Muscle layer of colon (tissue), 2 donors: ENCODE measurements at regions not wholly inside any gene's neighbourhood (a gene's known extent, or its start where the extent isn't known, plus 50 kb on each side); places are given as distances from the start of the nearest gene placed in this dataset.
A peak's percentile ranks its signal among the peaks of the same experiment; 100 is the strongest.
"Not testable (repeated sequence)": the region's sequence is repeated elsewhere in the genome, so short reads cannot be mapped to it uniquely, and the experiment has no call there.

Source experiments
- H3K27ac ChIP-seq: one replicate; pipeline ENCODE4 v1.7.0; 2013; ENCODE audit warnings: low read depth, mild to moderate bottlenecking, low read length, moderate library complexity
- H3K27me3 ChIP-seq, 2 donors: one replicate each; pipeline ENCODE4 v1.7.0; 2013; ENCODE audit warnings: low read length in 2 of 2, mild to moderate bottlenecking in 2 of 2; ENCODE audit not compliant: insufficient read depth in 2 of 2, control insufficient read depth in 1 of 2
- H3K36me3 ChIP-seq: one replicate; pipeline ENCODE4 v1.7.0; 2013; ENCODE audit warnings: mild to moderate bottlenecking, low read length; ENCODE audit not compliant: insufficient read depth
- H3K4me1 ChIP-seq: one replicate; pipeline ENCODE4 v1.7.0; 2013; ENCODE audit warnings: mild to moderate bottlenecking, low read length; ENCODE audit not compliant: insufficient read depth
- H3K4me3 ChIP-seq, 2 donors: one replicate each; pipeline ENCODE4 v1.7.0; 2013; ENCODE audit warnings: low read length in 2 of 2, low read depth in 1 of 2, mild to moderate bottlenecking in 1 of 2, moderate library complexity in 1 of 2
- H3K9ac ChIP-seq: one replicate; pipeline ENCODE4 v1.7.0; 2013; ENCODE audit warnings: low read length
- H3K9me3 ChIP-seq: one replicate; pipeline ENCODE4 v1.7.0; 2013; ENCODE audit warnings: mild to moderate bottlenecking, low read length
- donor health status: abdominal sarcoma.
- donor health status: Adenocarcinoma of cecum.

GRCh38 chr6:156687789-156688619 is 89.2 kb upstream of the ARID1B start:
- Histone ChIP-seq H3K27me3 (no peaks in the 10 kb centered on the region), H3K4me3 (peak overlapping the region; percentile 72 to 86), H3K27ac (peak overlapping the region; percentile 81), H3K9me3 (no peaks in the 10 kb centered on the region), H3K9ac (peak overlapping the region; percentile 63), H3K36me3 (no peaks in the 10 kb centered on the region), H3K4me1 (peaks cover 14% of the 10 kb centered on the region)

DNA sequence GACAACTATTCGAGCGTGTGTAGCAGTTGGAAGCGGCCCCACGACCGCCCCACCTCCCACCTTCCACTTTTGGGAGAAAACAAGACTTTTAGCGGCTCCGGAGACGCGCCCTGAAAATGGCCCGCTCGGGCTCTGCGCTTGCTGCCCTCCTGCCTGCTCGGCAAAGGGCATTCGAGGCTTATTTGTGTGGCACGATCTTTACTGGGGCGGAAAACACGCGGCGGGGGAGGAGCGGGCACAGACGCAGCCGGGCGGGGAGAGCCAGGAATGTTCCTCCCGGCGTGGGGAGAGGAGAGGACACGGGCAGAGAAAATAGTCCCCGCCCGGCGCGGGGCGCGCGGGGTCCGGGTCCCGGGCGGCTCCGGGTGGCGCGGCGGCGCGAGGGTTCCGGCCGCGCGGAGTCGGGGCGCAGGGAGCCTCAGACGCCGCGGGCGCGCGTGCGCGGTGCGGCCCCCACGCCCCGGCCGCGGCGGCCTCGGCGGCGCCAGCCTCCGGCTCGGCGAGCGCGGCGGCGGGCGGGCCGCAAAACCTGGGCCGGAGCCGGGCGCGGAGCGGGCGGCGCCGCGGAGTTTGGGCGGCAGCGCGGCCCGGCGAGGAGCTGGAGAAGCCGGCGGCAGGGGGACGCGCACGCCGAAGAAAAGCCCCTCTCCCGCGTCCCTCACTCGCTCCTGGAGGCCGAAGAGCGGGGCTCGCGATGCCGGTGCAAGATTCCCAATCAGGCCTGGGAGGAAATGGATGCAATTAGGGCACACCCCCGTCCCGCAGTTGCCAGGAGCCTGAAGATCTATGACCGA is 90.0 kb upstream of the ARID1B start:
- Histone ChIP-seq H3K9me3 (no peaks in the 10 kb centered on the region), H3K27me3 (no peaks in the 10 kb centered on the region), H3K27ac (peak overlapping the region; percentile 85), H3K36me3 (no peaks in the 10 kb centered on the region), H3K4me1 (peaks cover 14% of the 10 kb centered on the region), H3K9ac (peak overlapping the region; percentile 72), H3K4me3 (peak overlapping the region; percentile 78 to 86)

DNA sequence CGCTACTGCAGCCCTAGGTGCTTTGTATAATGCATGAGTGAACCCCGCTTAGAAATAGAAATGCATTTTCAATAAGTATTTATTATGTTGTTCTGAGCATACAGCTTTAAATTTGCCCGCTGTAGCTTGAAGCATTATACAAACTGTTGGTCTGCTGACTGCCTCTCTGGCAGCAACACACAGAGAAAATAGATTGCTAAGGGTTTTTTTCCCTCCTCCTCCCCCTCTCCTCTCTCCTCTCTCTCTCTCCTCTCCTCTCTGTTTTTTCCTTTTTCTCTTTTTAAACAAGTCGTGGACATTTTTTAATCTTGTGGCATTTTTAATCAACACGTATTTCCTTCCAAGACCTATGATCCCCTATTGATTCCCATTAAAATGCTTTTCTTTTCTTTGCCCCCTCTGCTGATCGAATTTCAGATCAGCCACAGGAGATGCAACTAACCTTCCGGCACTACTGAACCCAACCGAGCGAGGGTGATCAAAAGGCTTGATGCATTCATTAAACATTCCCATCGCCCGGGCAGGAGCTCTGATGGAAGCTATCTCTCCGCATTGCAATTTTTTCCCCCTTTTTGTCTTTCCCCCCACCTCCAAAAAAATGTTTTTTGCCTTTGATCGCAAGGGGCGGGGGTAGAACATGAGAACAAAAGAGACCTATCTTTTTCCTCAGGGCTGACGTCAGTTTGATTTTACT is 90.7 kb upstream of the ARID1B start:
- Histone ChIP-seq H3K27ac (peak overlapping the region; percentile 85), H3K27me3 (no peaks in the 10 kb centered on the region), H3K9me3 (no peaks in the 10 kb centered on the region), H3K36me3 (no peaks in the 10 kb centered on the region), H3K4me3 (peak overlapping the region; percentile 64 to 78), H3K9ac (peak overlapping the region; percentile 72), H3K4me1 (peaks cover 14% of the 10 kb centered on the region)

GRCh38 chr6:156685823-156686222 is 91.4 kb upstream of the ARID1B start:
- Histone ChIP-seq H3K36me3 (no peaks in the 10 kb centered on the region), H3K9ac (peak overlapping the region; percentile 72), H3K4me3 (peak overlapping the region in 1 of 2 donors; percentile 64), H3K27ac (peak overlapping the region; percentile 85), H3K9me3 (no peaks in the 10 kb centered on the region), H3K4me1 (peaks cover 14% of the 10 kb centered on the region), H3K27me3 (no peaks in the 10 kb centered on the region)

- no peaks in the 10 kb centered on the region for H3K9me3 ChIP-seq
- no peak overlapping the region for H3K9ac ChIP-seq
These were observed 93.4 kb upstream of the ARID1B start for GRCh38 chr6:156683821-156684220.

DNA sequence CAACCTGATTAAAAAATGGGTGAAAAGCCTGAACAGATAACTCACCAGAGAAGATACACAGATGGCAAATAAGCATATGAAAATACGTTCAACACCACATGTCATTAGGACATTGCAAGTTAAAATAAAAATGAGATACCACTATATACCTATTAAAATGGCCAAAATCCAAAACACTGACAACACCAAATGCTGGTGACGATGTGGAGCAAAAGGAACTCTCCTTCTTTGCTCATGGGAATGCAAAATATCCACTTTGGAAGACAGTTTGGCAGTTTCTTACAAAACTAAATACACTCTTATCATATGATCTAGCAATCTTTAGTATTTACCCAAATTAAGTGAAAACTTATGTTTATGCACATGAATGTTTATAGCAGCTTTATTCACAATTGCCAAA is 100.5 kb upstream of the ARID1B start:
- no peak overlapping the region for H3K27ac ChIP-seq
- H3K36me3 ChIP-seq: no peaks in the 10 kb centered on the region
- peaks cover 10% of the 10 kb centered on the region for H3K9me3 ChIP-seq
- no peak overlapping the region for H3K9ac ChIP-seq
- H3K4me3 ChIP-seq: no peak overlapping the region
- no peaks in the 10 kb centered on the region for H3K27me3 ChIP-seq
- no peaks in the 10 kb centered on the region for H3K4me1 ChIP-seq

More at GRCh38 chr6:156683821-156684220, 93.4 kb upstream of the ARID1B start:
- Histone ChIP-seq H3K27ac (no peak overlapping the region), H3K4me3 (no peak overlapping the region), H3K27me3 (no peaks in the 10 kb centered on the region), H3K4me1 (peaks cover 14% of the 10 kb centered on the region), H3K36me3 (no peaks in the 10 kb centered on the region)

GRCh38 chr6:156674197-156674596 is 103.0 kb upstream of the ARID1B start:
- Histone ChIP-seq H3K4me1 (no peaks in the 10 kb centered on the region), H3K9ac (no peak overlapping the region), H3K36me3 (no peaks in the 10 kb centered on the region), H3K9me3 (peaks cover 10% of the 10 kb centered on the region), H3K4me3 (no peak overlapping the region), H3K27ac (no peak overlapping the region), H3K27me3 (no peaks in the 10 kb centered on the region)

DNA sequence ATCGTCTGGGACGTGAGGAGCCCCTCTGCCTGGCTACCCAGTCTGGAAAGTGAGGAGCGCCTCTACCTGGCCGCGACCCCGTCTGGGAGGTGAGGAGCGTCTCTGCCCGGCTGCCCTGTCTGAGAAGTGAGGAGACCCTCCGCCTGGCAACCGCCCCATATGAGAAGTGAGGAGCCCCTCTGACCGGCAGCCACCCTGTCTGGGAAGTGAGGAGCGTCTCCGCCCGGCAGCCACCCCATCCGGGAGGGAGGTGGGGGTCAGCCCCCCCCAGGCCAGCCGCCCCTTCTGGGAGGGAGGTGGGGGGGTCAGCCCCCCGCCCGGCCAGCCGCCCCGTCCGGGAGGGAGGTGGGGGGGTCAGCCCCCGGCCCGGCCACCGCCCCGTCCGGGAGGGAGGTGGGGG is 107.1 kb upstream of the ARID1B start:
- H3K9ac ChIP-seq, H3K9me3 ChIP-seq, H3K27me3 ChIP-seq, H3K4me3 ChIP-seq, H3K36me3 ChIP-seq, H3K27ac ChIP-seq, H3K4me1 ChIP-seq: not testable (repeated sequence)

GRCh38 chr6:156662025-156662445 is 115.1 kb upstream of the ARID1B start:
- no peaks in the 10 kb centered on the region for H3K27me3 ChIP-seq
- H3K9me3 ChIP-seq: no peaks in the 10 kb centered on the region
- H3K36me3 ChIP-seq: no peaks in the 10 kb centered on the region
- H3K4me3 ChIP-seq: no peak overlapping the region
- no peak overlapping the region for H3K9ac ChIP-seq
- H3K27ac ChIP-seq: no peak overlapping the region
- peaks cover 9% of the 10 kb centered on the region for H3K4me1 ChIP-seq

DNA sequence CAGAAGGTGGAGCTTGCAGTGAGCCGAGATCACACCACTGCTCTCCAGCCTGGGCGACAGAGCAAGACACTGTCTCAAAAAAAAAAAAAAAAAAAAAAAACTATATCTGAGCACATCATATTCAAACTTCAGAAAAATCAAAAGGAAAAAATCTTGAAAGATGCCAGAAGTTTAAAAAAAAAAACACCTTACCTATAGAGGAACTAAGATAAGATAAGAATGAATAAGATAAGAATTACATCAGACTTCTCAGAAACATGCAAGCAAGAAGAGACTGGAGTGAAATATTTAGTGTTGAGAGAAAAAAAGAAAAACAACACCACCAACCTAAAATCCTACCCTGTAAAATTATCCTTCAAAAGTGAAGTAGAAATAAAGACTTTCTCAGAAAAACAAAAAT is 116.8 kb upstream of the ARID1B start:
- Histone ChIP-seq H3K4me1 (peaks cover 9% of the 10 kb centered on the region), H3K9me3 (no peaks in the 10 kb centered on the region), H3K36me3 (no peaks in the 10 kb centered on the region), H3K4me3 (no peak overlapping the region), H3K9ac (no peak overlapping the region), H3K27ac (no peak overlapping the region), H3K27me3 (no peaks in the 10 kb centered on the region)

GRCh38 chr6:156659822-156660198 is 117.4 kb upstream of the ARID1B start:
- H3K9ac ChIP-seq: no peak overlapping the region
- H3K9me3 ChIP-seq: no peaks in the 10 kb centered on the region
- H3K27ac ChIP-seq: no peak overlapping the region
- H3K4me1 ChIP-seq: peaks cover 9% of the 10 kb centered on the region
- H3K27me3 ChIP-seq: no peaks in the 10 kb centered on the region
- H3K36me3 ChIP-seq: no peaks in the 10 kb centered on the region
- H3K4me3 ChIP-seq: no peak overlapping the region
